Upper lobe of left lung (tissue), 4 donors: ENCODE measurements at regions not wholly inside any gene's neighbourhood (a gene's known extent, or its start where the extent isn't known, plus 50 kb on each side); places are given as distances from the start of the nearest gene placed in this dataset.

Experiments used
- EP300 ChIP-seq, 4 donors: sonication (generic); formaldehyde crosslinking; IDR thresholded peaks; one replicate each; pipeline ENCODE4 v1.5.1; 2017; ENCODE audit warnings: antibody characterized with exemption in 4 of 4, control low read depth in 2 of 4
- POLR2A ChIP-seq, 4 donors: fragments of 450-650 bp; IDR thresholded peaks; one replicate each; pipeline ENCODE4 v1.5.1; 2016 to 2017; ENCODE audit warnings: antibody characterized with exemption in 4 of 4, mild to moderate bottlenecking in 2 of 4
- POLR2AphosphoS5 ChIP-seq, 2 donors: sonication (generic); formaldehyde crosslinking; IDR thresholded peaks; one replicate each; pipeline ENCODE4 v1.5.1; 2017; ENCODE audit warnings: antibody characterized with exemption in 2 of 2
- TF ChIP-seq, protein P1 (sequence below), 6 experiments: fragments of 450-650 bp in 4 of 6; fragments of 200-600 bp in 2 of 6; sonication (generic) in 2 of 6; IDR thresholded peaks; one replicate each; pipeline ENCODE4 v1.5.1; 2016 to 2019; ENCODE audit warnings: antibody characterized with exemption in 6 of 6

DNA sequence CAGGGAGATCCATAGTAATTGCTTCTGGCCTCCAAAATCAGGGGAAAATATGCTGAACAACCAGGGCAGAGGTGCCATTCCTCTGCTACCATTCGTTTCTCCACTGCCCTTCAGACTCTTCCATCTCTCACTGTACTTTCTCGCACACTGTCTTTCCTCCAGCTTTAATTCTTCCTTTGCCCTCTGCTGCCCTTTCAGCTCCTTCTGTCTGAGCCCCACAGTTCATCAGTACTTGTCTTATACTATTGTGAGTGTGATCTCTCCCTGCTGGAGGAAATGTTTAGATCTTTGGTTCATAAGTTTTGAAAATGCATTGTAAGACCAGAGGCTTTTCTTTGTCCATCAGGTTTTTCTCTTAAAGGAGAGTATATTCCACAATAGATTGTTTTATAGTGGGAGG, 184.9 kb upstream of the DTNA start:
- TF ChIP-seq, protein P1, sequence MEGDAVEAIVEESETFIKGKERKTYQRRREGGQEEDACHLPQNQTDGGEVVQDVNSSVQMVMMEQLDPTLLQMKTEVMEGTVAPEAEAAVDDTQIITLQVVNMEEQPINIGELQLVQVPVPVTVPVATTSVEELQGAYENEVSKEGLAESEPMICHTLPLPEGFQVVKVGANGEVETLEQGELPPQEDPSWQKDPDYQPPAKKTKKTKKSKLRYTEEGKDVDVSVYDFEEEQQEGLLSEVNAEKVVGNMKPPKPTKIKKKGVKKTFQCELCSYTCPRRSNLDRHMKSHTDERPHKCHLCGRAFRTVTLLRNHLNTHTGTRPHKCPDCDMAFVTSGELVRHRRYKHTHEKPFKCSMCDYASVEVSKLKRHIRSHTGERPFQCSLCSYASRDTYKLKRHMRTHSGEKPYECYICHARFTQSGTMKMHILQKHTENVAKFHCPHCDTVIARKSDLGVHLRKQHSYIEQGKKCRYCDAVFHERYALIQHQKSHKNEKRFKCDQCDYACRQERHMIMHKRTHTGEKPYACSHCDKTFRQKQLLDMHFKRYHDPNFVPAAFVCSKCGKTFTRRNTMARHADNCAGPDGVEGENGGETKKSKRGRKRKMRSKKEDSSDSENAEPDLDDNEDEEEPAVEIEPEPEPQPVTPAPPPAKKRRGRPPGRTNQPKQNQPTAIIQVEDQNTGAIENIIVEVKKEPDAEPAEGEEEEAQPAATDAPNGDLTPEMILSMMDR (IDR thresholded peaks at IDR 0.05), result no peak
- TF ChIP-seq EP300 (IDR thresholded peaks at IDR 0.05) (no peak), POLR2A (IDR thresholded peaks at IDR 0.05) (no peak), POLR2AphosphoS5 (IDR thresholded peaks at IDR 0.05) (no peak)
